Stomach (tissue), 8 donors: ENCODE measurements at regions not wholly inside any gene's neighbourhood (a gene's known extent, or its start where the extent isn't known, plus 50 kb on each side); places are given as distances from the start of the nearest gene placed in this dataset.

ENCODE experiments used
- DNase-seq, 2 donors: peaks; one replicate each; pipeline versions ENCODE4 v3.0.0 to v3.0.0-alpha.2; 2013 to 2019
- H3K27ac ChIP-seq, 5 donors: fragments of 200-600 bp in 4 of 5; sonication (generic) in 4 of 5; one replicate each; pipeline ENCODE4 v1.5.1; 2013 to 2019; ENCODE audit warnings: mild to moderate bottlenecking in 1 of 5, moderate library complexity in 1 of 5
- H3K27me3 ChIP-seq, 3 donors: fragments of 200-600 bp; sonication (generic); one replicate each; pipeline ENCODE4 v1.5.1; 2017 to 2019; ENCODE audit warnings: mixed run types in 1 of 3
- H3K36me3 ChIP-seq, 4 donors: fragments of 200-600 bp; sonication (generic); 1 replicate in 3 of 4; 2 replicates in 1 of 4; pipeline ENCODE4 v1.5.1; 2016 to 2019
- H3K4me1 ChIP-seq, 4 donors: fragments of 200-600 bp; sonication (generic); one replicate each; pipeline ENCODE4 v1.5.1; 2016 to 2019
- H3K4me3 ChIP-seq, 4 donors: fragments of 200-600 bp; sonication (generic) in 3 of 4; one replicate each; pipeline ENCODE4 v1.5.1; 2016 to 2019; ENCODE audit warnings: mild to moderate bottlenecking in 1 of 4
- H3K9me3 ChIP-seq, 4 donors: fragments of 200-600 bp; sonication (generic); one replicate each; pipeline ENCODE4 v1.5.1; 2016 to 2019
- CTCF ChIP-seq, 7 experiments: fragments of 450-650 bp in 4 of 7; fragments of 200-600 bp in 3 of 7; sonication (generic) in 3 of 7; IDR thresholded peaks; one replicate each; pipeline ENCODE4 v1.5.1; 2016 to 2019; ENCODE audit warnings: antibody characterized with exemption in 7 of 7, control low read depth in 2 of 7, mild to moderate bottlenecking in 1 of 7
- EP300 ChIP-seq: sonication (generic); formaldehyde crosslinking; IDR thresholded peaks from one replicate; pipeline ENCODE4 v1.6.1; 2017; ENCODE audit warnings: antibody characterized with exemption
- POLR2A ChIP-seq, 4 donors: fragments of 450-650 bp; IDR thresholded peaks; one replicate each; pipeline ENCODE4 v1.6.1; 2016; ENCODE audit warnings: antibody characterized with exemption in 4 of 4, control low read depth in 2 of 4, mild to moderate bottlenecking in 1 of 4, moderate library complexity in 1 of 4
- POLR2AphosphoS5 ChIP-seq, 3 donors: sonication (generic); formaldehyde crosslinking; IDR thresholded peaks; one replicate each; pipeline ENCODE4 v1.6.1; 2016; ENCODE audit warnings: antibody characterized with exemption in 3 of 3
- WGBS, 5 donors: extraction: QIAGEN DNeasy Blood & Tissue Kit in 3 of 5; methylation state at CpG; one replicate each; pipeline versions ENCODE4 v1.1.5 to v1.1.7; 2013 to 2018; 5-methylcytosine and 5-hydroxymethylcytosine counted together
- intact Hi-C: fragments of 100-400 bp; cut with DNase I; formaldehyde crosslinking; loops from one replicate; pipeline ENCODE4 v1.15.1; 2023; ENCODE audit warnings: low total_unique reads
- donor health status: healthy with polysubstance abuse.
- donor health status: Bipolar disorder and iron deficiency.
- donor health status: healthy.

- Histone ChIP-seq H3K4me1 (no peaks in the 10 kb centered on the region), H3K27me3 (no peaks in the 10 kb centered on the region), H3K36me3 (no peaks in the 10 kb centered on the region), H3K27ac (no peak overlapping the region), H3K4me3 (no peak overlapping the region), H3K9me3 (no peaks in the 10 kb centered on the region)
- WGBS, 5 donors: 86 to 95% (median 89%) methylated on average over 2 of the region's 2 CpGs
- DNase-seq: no peak
- intact Hi-C loops: no loop called here
- TF ChIP-seq POLR2A (IDR thresholded peaks at IDR 0.05) (no peak), POLR2AphosphoS5 (IDR thresholded peaks at IDR 0.05) (no peak), EP300 (no peak), CTCF (IDR thresholded peaks at IDR 0.05) (no peak)
Observed at GRCh38 chr4:96037705-96038104, 197.8 kb downstream of the PDHA2 start.

GRCh38 chr4:96039217-96039616, 199.3 kb downstream of the PDHA2 start:
- WGBS, 5 donors: 18 to 44% (median 34%) methylated on average over 1 of the region's 1 CpG
- no peak overlapping the region for H3K27ac ChIP-seq
- no peak for TF ChIP-seq POLR2A (IDR thresholded peaks at IDR 0.05)
- no peak for TF ChIP-seq EP300
- no peak for TF ChIP-seq CTCF (IDR thresholded peaks at IDR 0.05)
- TF ChIP-seq POLR2AphosphoS5 (IDR thresholded peaks at IDR 0.05): no peak
- H3K27me3 ChIP-seq: no peaks in the 10 kb centered on the region
- H3K36me3 ChIP-seq: no peaks in the 10 kb centered on the region
- DNase-seq: no peak
- intact Hi-C loops: no loop called here
- H3K4me1 ChIP-seq: no peaks in the 10 kb centered on the region
- no peak overlapping the region for H3K4me3 ChIP-seq
- no peaks in the 10 kb centered on the region for H3K9me3 ChIP-seq

GRCh38 chr4:96039803-96040436, 200.0 kb downstream of the PDHA2 start:
- Histone ChIP-seq H3K36me3 (no peaks in the 10 kb centered on the region), H3K4me3 (no peak overlapping the region), H3K27ac (no peak overlapping the region), H3K9me3 (no peaks in the 10 kb centered on the region), H3K27me3 (no peaks in the 10 kb centered on the region), H3K4me1 (no peaks in the 10 kb centered on the region)
- intact Hi-C loops: no loop called here
- WGBS, 5 donors: 60 to 67% (median 67%) methylated on average over 2 of the region's 2 CpGs
- no peak for DNase-seq
- TF ChIP-seq POLR2A (IDR thresholded peaks at IDR 0.05): no peak
- no peak for TF ChIP-seq EP300
- TF ChIP-seq CTCF (IDR thresholded peaks at IDR 0.05): no peak
- no peak for TF ChIP-seq POLR2AphosphoS5 (IDR thresholded peaks at IDR 0.05)

GRCh38 chr4:96044971-96045370, 205.1 kb downstream of the PDHA2 start:
- H3K27me3 ChIP-seq: no peaks in the 10 kb centered on the region
- TF ChIP-seq POLR2A (IDR thresholded peaks at IDR 0.05) (no peak), POLR2AphosphoS5 (IDR thresholded peaks at IDR 0.05) (no peak), CTCF (IDR thresholded peaks at IDR 0.05) (no peak), EP300 (no peak)
- WGBS, 5 donors: 37 to 67% (median 51%) methylated on average over 4 of the region's 4 CpGs
- H3K27ac ChIP-seq: no peak overlapping the region
- DNase-seq: no peak
- no peaks in the 10 kb centered on the region for H3K9me3 ChIP-seq
- intact Hi-C loops: no loop called here
- no peaks in the 10 kb centered on the region for H3K36me3 ChIP-seq
- H3K4me3 ChIP-seq: no peak overlapping the region
- no peaks in the 10 kb centered on the region for H3K4me1 ChIP-seq
